Osteoblast (primary cell): ENCODE measurements at regions not wholly inside any gene's neighbourhood (a gene's known extent, or its start where the extent isn't known, plus 50 kb on each side); places are given as distances from the start of the nearest gene placed in this dataset.

Source experiments
- DNase-seq: peaks from one replicate; pipeline ENCODE4 v3.0.0; 2011; ENCODE audit warnings: low spot score, mixed read lengths; ENCODE audit not compliant: insufficient read length; ENCODE audit errors: missing footprints
- H2AFZ ChIP-seq: 2 replicates; pipeline ENCODE4 v1.6.0; 2011; ENCODE audit warnings: mild to moderate bottlenecking, low read length
- H3K27ac ChIP-seq: 2 replicates; pipeline ENCODE4 v1.5.1; 2011; ENCODE audit warnings: mild to moderate bottlenecking, low read depth, low read length, moderate library complexity
- H3K27me3 ChIP-seq: 2 replicates; pipeline ENCODE4 v1.6.0; 2012; ENCODE audit warnings: mild to moderate bottlenecking, control low read depth, inconsistent platforms, low read length, moderate library complexity; ENCODE audit not compliant: insufficient read depth
- H3K36me3 ChIP-seq: 2 replicates; pipeline ENCODE4 v1.5.1; 2011; ENCODE audit warnings: mild to moderate bottlenecking, low read length, control low read depth, moderate library complexity; ENCODE audit not compliant: insufficient read depth
- H3K4me1 ChIP-seq: 2 replicates; pipeline ENCODE4 v1.5.1; 2011; ENCODE audit warnings: mild to moderate bottlenecking, low read length, control low read depth, moderate library complexity; ENCODE audit not compliant: insufficient read depth
- H3K4me2 ChIP-seq: 2 replicates; pipeline ENCODE4 v1.6.0; 2011; ENCODE audit warnings: mild to moderate bottlenecking, low read length; ENCODE audit not compliant: insufficient read depth
- H3K4me3 ChIP-seq: fragments of 200-600 bp; sonication (generic); 3 replicates; pipeline ENCODE4 v1.5.1; 2012; ENCODE audit warnings: mild to moderate bottlenecking, low read length, inconsistent platforms; ENCODE audit not compliant: insufficient read depth
- H3K79me2 ChIP-seq: 2 replicates; pipeline ENCODE4 v1.6.0; 2012; ENCODE audit warnings: mild to moderate bottlenecking, low read length, control low read depth, inconsistent platforms; ENCODE audit not compliant: insufficient read depth
- H3K9me3 ChIP-seq: 2 replicates; pipeline ENCODE4 v1.5.1; 2011; ENCODE audit warnings: low read depth, low read length, control low read depth
- H4K20me1 ChIP-seq: 2 replicates; pipeline ENCODE4 v1.6.0; 2012; ENCODE audit warnings: mild to moderate bottlenecking, low read length, control low read depth; ENCODE audit not compliant: insufficient read depth
- TF ChIP-seq, protein P1 (sequence below): IDR thresholded peaks from 2 replicates; pipeline ENCODE4 v1.5.1; 2011; ENCODE audit warnings: mild to moderate bottlenecking, low read depth, low read length, moderate library complexity; ENCODE audit errors: extremely low read depth

DNA sequence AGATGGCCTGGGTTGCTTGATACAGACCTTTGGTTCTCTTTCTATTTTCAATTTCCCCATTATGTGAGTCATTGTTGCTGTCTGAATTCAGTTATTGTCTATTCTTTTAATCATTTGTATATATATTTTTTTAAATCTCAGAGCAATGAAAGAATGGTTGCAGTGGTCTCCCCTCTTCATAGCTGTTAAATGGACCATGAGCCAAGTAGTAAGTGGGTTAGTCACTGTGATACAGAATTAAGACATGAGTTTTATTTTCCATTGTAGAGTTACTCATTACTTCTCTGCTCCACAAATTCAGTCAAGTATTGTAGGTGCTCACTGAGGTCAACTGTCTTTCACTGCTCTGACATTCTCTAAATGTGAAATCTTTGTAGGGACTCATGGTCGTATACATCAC lies 174.6 kb upstream of the GRAMD2B start:
- Histone ChIP-seq H4K20me1 (no peaks in the 10 kb centered on the region), H3K27ac (no peak overlapping the region), H3K27me3 (no peaks in the 10 kb centered on the region), H3K4me2 (no peak overlapping the region), H3K4me3 (no peak overlapping the region), H3K9me3 (no peaks in the 10 kb centered on the region), H3K4me1 (no peaks in the 10 kb centered on the region), H2AFZ (no peak overlapping the region), H3K36me3 (no peaks in the 10 kb centered on the region), H3K79me2 (no peaks in the 10 kb centered on the region)
- no peak for DNase-seq
- TF ChIP-seq, protein P1, sequence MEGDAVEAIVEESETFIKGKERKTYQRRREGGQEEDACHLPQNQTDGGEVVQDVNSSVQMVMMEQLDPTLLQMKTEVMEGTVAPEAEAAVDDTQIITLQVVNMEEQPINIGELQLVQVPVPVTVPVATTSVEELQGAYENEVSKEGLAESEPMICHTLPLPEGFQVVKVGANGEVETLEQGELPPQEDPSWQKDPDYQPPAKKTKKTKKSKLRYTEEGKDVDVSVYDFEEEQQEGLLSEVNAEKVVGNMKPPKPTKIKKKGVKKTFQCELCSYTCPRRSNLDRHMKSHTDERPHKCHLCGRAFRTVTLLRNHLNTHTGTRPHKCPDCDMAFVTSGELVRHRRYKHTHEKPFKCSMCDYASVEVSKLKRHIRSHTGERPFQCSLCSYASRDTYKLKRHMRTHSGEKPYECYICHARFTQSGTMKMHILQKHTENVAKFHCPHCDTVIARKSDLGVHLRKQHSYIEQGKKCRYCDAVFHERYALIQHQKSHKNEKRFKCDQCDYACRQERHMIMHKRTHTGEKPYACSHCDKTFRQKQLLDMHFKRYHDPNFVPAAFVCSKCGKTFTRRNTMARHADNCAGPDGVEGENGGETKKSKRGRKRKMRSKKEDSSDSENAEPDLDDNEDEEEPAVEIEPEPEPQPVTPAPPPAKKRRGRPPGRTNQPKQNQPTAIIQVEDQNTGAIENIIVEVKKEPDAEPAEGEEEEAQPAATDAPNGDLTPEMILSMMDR = no peak

DNA sequence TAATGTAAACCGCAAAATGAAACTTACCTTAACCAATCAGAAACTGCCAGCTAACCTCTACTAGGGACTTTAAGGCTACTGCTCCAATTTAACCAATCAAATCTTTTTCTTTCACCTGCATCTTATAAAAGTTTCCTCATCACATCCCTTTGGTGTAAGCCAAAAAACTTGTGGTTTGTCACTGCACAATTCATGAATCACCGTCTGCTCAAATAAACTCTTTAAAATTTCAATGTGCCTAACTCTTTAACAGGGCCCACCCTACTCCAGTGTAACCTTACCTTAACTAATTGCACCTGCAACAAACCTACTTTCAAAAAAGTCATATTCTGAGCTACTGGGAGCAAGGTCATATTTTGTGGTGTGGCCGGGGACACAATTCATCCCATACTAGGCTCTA lies 172.2 kb upstream of the GRAMD2B start:
- H3K4me3 ChIP-seq = no peak overlapping the region
- H4K20me1 ChIP-seq = no peaks in the 10 kb centered on the region
- H3K4me2 ChIP-seq = no peak overlapping the region
- DNase-seq = no peak
- H3K4me1 ChIP-seq = no peaks in the 10 kb centered on the region
- TF ChIP-seq, protein P1 = no peak
- no peak overlapping the region for H3K27ac ChIP-seq
- H3K27me3 ChIP-seq = no peaks in the 10 kb centered on the region
- no peaks in the 10 kb centered on the region for H3K36me3 ChIP-seq
- H3K79me2 ChIP-seq = no peaks in the 10 kb centered on the region
- H3K9me3 ChIP-seq = no peaks in the 10 kb centered on the region
- no peak overlapping the region for H2AFZ ChIP-seq

DNA sequence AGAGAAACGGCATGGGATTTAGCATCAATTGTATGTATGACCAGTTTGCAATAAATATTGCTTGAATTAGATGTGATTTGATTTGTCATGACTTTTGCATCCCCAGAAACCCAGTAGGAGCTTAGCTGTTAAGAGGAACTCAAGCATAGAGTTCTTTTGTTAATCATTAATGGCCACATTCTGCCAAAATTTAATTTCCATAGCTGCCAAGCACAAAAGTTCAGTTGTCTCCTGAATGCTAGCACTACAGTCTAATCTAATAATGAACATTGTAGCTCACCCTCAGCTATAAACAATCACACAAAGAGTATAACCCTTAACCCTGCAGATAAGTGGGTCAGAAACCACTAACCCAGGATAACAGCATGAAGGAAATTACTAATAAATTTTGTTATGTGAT lies 169.8 kb upstream of the GRAMD2B start:
- no peaks in the 10 kb centered on the region for H3K36me3 ChIP-seq
- no peak overlapping the region for H3K27ac ChIP-seq
- no peaks in the 10 kb centered on the region for H4K20me1 ChIP-seq
- no peaks in the 10 kb centered on the region for H3K27me3 ChIP-seq
- H2AFZ ChIP-seq = no peak overlapping the region
- no peaks in the 10 kb centered on the region for H3K79me2 ChIP-seq
- H3K4me2 ChIP-seq = no peak overlapping the region
- no peaks in the 10 kb centered on the region for H3K9me3 ChIP-seq
- H3K4me3 ChIP-seq = no peak overlapping the region
- H3K4me1 ChIP-seq = no peaks in the 10 kb centered on the region
- TF ChIP-seq, protein P1 = no peak
- no peak for DNase-seq

DNA sequence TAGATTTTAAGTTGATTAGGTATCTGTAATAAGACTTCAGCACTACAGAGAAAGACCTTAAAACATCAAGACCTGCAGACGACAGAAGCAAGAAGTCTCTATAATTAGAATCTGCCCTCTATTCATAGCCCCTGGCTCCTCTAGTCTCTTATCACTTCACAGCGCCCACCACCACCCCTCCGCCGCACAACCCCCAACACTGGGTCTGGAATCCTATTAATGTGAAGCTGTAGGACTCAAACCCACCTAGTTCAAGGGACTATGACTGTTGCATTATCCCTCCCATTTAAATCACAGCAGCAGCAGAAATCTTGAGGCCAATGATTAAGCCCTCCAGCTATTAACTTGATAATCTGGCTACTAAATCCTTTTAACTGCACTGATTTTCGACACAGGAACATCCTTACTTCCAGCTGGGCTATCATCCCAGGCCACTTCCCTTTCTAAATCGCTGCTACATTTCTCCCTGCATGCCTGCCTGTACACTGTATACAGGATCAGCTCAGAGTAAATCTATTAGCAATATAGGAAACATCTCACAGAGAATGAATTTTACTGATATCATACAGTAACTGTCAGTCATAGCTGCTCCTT lies 159.5 kb upstream of the GRAMD2B start:
- no peaks in the 10 kb centered on the region for H3K79me2 ChIP-seq
- no peak overlapping the region for H2AFZ ChIP-seq
- TF ChIP-seq, protein P1 = no peak
- no peaks in the 10 kb centered on the region for H3K27me3 ChIP-seq
- no peaks in the 10 kb centered on the region for H3K9me3 ChIP-seq
- H4K20me1 ChIP-seq = no peaks in the 10 kb centered on the region
- no peak overlapping the region for H3K4me2 ChIP-seq
- H3K36me3 ChIP-seq = no peaks in the 10 kb centered on the region
- no peak overlapping the region for H3K27ac ChIP-seq
- no peak overlapping the region for H3K4me3 ChIP-seq
- no peak for DNase-seq
- H3K4me1 ChIP-seq = no peaks in the 10 kb centered on the region
